GM18951 (cell line): ENCODE measurements at regions not wholly inside any gene's neighbourhood (a gene's known extent, or its start where the extent isn't known, plus 50 kb on each side); places are given as distances from the start of the nearest gene placed in this dataset.
"Not testable (repeated sequence)": the region's sequence is repeated elsewhere in the genome, so short reads cannot be mapped to it uniquely, and the experiment has no call there.

Experiments used
- POLR2A ChIP-seq: IDR thresholded peaks from 4 replicates; pipeline ENCODE4 v1.6.1; 2011; ENCODE audit warnings: mild to moderate bottlenecking; ENCODE audit not compliant: insufficient read length, insufficient read depth; ENCODE audit errors: extremely low read depth
- in situ Hi-C: fragments of 300-500 bp; cut with MboI; formaldehyde crosslinking; loops from one replicate; pipeline ENCODE4 v1.12.0; 2022; ENCODE audit warnings: low sequenced_read_pairs, mixed read lengths, inconsistent platforms; ENCODE audit not compliant: unreplicated experiment

- in situ Hi-C loops: no loop called here
- no peak for TF ChIP-seq POLR2A
These were observed 230.3 kb upstream of the PRSS58 start for GRCh38 chr7:142488036-142488633.

- in situ Hi-C loops: not testable (repeated sequence)
These were observed 229.7 kb upstream of the PRSS58 start for GRCh38 chr7:142487565-142487964.

GRCh38 chr7:142487124-142487523 is 229.3 kb upstream of the PRSS58 start:
- TF ChIP-seq POLR2A: no peak
- in situ Hi-C loops: no loop called here

GRCh38 chr7:142485617-142486226 is 227.9 kb upstream of the PRSS58 start:
- in situ Hi-C loops: no loop called here
- TF ChIP-seq POLR2A: no peak

- no peak for TF ChIP-seq POLR2A
- in situ Hi-C loops: no loop called here
These were observed 225.9 kb upstream of the PRSS58 start for GRCh38 chr7:142483659-142484317.

- in situ Hi-C loops: no loop called here
- TF ChIP-seq POLR2A: no peak
These were observed 225.2 kb upstream of the PRSS58 start for GRCh38 chr7:142482891-142483658.

- TF ChIP-seq POLR2A: no peak
- in situ Hi-C loops: no loop called here
These were observed 223.7 kb upstream of the PRSS58 start for GRCh38 chr7:142481548-142481947.

- in situ Hi-C loops: no loop called here
- TF ChIP-seq POLR2A: no peak
These were observed 220.8 kb upstream of the PRSS58 start for GRCh38 chr7:142478479-142479220.

- in situ Hi-C loops: not testable (repeated sequence)
These were observed 219.9 kb upstream of the PRSS58 start for GRCh38 chr7:142477801-142478200.

- no peak for TF ChIP-seq POLR2A
- in situ Hi-C loops: no loop called here
These were observed 219.3 kb upstream of the PRSS58 start for GRCh38 chr7:142477079-142477651.

GRCh38 chr7:142476077-142476476 is 218.2 kb upstream of the PRSS58 start:
- in situ Hi-C loops: no loop called here

GRCh38 chr7:142471820-142472219 is 214.0 kb upstream of the PRSS58 start:
- in situ Hi-C loops: no loop called here
- no peak for TF ChIP-seq POLR2A

More at GRCh38 chr7:142476077-142476476, 218.2 kb upstream of the PRSS58 start:
- TF ChIP-seq POLR2A: no peak

- in situ Hi-C loops: no loop called here
- no peak for TF ChIP-seq POLR2A
These were observed 212.6 kb upstream of the PRSS58 start for GRCh38 chr7:142470544-142470830.
